CD4-positive, alpha-beta T cell treated with Interleukin-4 for 1 hour (primary cell): ENCODE measurements at regions not wholly inside any gene's neighbourhood (a gene's known extent, or its start where the extent isn't known, plus 50 kb on each side); places are given as distances from the start of the nearest gene placed in this dataset.
"Not testable (repeated sequence)": the region's sequence is repeated elsewhere in the genome, so short reads cannot be mapped to it uniquely, and the experiment has no call there.

Source experiments
- DNase-seq, 2 donors: peaks; one replicate each; pipeline ENCODE4 v3.0.0-alpha.2; 2020 to 2022

- DNase-seq = no peak
These were observed 246.7 kb downstream of the FGFR2 start for GRCh38 chr10:121351540-121351939.

- DNase-seq = no peak
These were observed 245.9 kb downstream of the FGFR2 start for GRCh38 chr10:121352231-121352855.

- no peak for DNase-seq
These were observed 243.1 kb downstream of the FGFR2 start for GRCh38 chr10:121355161-121355560.

GRCh38 chr10:121356183-121356582 lies 242.1 kb downstream of the FGFR2 start:
- no peak for DNase-seq

GRCh38 chr10:121357401-121357800 lies 240.8 kb downstream of the FGFR2 start:
- no peak for DNase-seq

GRCh38 chr10:121362026-121362425 lies 236.2 kb downstream of the FGFR2 start:
- DNase-seq = no peak

GRCh38 chr10:121365566-121365965 lies 232.7 kb downstream of the FGFR2 start:
- DNase-seq = no peak

GRCh38 chr10:121368347-121369025 lies 229.8 kb downstream of the FGFR2 start:
- DNase-seq = no peak

- DNase-seq = no peak
These were observed 228.6 kb downstream of the FGFR2 start for GRCh38 chr10:121369616-121370015.

- DNase-seq = no peak
These were observed 226.4 kb downstream of the FGFR2 start for GRCh38 chr10:121371836-121372235.

GRCh38 chr10:121373411-121373810 lies 224.8 kb downstream of the FGFR2 start:
- DNase-seq = no peak

GRCh38 chr10:121374121-121374520 lies 224.1 kb downstream of the FGFR2 start:
- no peak for DNase-seq

- no peak for DNase-seq
These were observed 223.1 kb downstream of the FGFR2 start for GRCh38 chr10:121375172-121375571.

GRCh38 chr10:121378251-121378801 lies 219.9 kb downstream of the FGFR2 start:
- DNase-seq = no peak

- no peak for DNase-seq
These were observed 219.2 kb downstream of the FGFR2 start for GRCh38 chr10:121379013-121379412.

GRCh38 chr10:121380211-121380610 lies 218.0 kb downstream of the FGFR2 start:
- no peak for DNase-seq

- DNase-seq = not testable (repeated sequence)
These were observed 216.2 kb downstream of the FGFR2 start for GRCh38 chr10:121382029-121382520.

- DNase-seq = no peak
These were observed 213.1 kb downstream of the FGFR2 start for GRCh38 chr10:121385136-121385535.

GRCh38 chr10:121392657-121393056 lies 205.6 kb downstream of the FGFR2 start:
- DNase-seq = no peak

- no peak for DNase-seq
These were observed 204.7 kb downstream of the FGFR2 start for GRCh38 chr10:121393522-121393921.

GRCh38 chr10:121400507-121400906 lies 197.7 kb downstream of the FGFR2 start:
- not testable (repeated sequence) for DNase-seq

- no peak for DNase-seq
These were observed 194.7 kb downstream of the FGFR2 start for GRCh38 chr10:121403527-121403926.

GRCh38 chr10:121404611-121405010 lies 193.6 kb downstream of the FGFR2 start:
- DNase-seq = no peak

GRCh38 chr10:121405096-121405495 lies 193.1 kb downstream of the FGFR2 start:
- DNase-seq = no peak
